NCI-H82 treated with DMSO at 0.1 percent for 48 hours (cell line): ENCODE measurements at regions not wholly inside any gene's neighbourhood (a gene's known extent, or its start where the extent isn't known, plus 50 kb on each side); places are given as distances from the start of the nearest gene placed in this dataset.

Experiments
- DNase-seq: peaks from one replicate; lab custom pipeline; 2025; ENCODE audit not compliant: unreplicated experiment; lab: John Stamatoyannopoulos, UW

DNA sequence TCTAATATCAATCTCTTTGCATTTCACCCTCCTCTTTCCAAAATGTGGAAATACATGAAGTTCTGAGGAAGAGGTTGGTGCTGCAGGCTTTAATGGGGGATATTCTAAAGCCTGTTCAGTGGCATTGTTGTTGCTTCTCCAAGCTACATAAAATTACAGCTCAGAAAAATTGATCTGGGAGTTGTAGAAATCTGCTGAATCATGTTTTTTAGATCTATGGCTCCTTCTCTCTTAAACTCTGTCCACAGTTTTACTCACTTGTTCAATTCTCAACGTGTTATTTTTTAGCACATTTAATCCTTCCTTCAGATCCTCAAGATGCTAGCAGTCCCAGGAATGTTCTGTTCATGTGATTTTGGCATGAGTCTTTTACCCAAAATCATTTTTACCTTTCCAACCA is 949.5 kb upstream of the ADGRL3 start:
- no peak for DNase-seq

GRCh38 chr4:60259781-60260180 is 940.3 kb upstream of the ADGRL3 start:
- no peak for DNase-seq

- no peak for DNase-seq
These were observed 933.6 kb upstream of the ADGRL3 start for GRCh38 chr4:60266505-60266904.

- DNase-seq: no peak
These were observed 903.7 kb upstream of the ADGRL3 start for GRCh38 chr4:60296386-60296785.

GRCh38 chr4:60313611-60314178 is 886.4 kb upstream of the ADGRL3 start:
- DNase-seq: no peak

GRCh38 chr4:60314416-60314815 is 885.7 kb upstream of the ADGRL3 start:
- no peak for DNase-seq

- DNase-seq: no peak
These were observed 884.5 kb upstream of the ADGRL3 start for GRCh38 chr4:60315586-60315985.

DNA sequence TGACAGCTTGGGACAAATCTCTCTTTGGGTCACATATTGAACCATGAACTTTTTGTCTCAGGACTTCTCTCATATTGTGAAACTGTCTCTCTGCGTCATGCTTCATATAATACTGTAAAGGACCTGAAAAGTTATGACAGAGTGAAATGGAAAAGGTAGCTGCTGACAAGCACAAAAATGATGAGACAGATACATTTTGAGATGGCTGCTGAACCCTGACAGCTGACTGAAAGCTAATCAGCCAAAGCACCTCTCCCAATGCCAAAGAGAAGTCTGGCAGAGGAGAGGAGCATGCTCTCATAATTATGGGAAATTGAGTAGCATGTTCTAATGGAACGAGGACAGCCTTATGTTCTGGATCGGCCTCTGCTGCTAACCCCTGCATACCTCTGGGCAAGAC is 873.4 kb upstream of the ADGRL3 start:
- DNase-seq: no peak

GRCh38 chr4:60327651-60328050 is 872.5 kb upstream of the ADGRL3 start:
- no peak for DNase-seq

DNA sequence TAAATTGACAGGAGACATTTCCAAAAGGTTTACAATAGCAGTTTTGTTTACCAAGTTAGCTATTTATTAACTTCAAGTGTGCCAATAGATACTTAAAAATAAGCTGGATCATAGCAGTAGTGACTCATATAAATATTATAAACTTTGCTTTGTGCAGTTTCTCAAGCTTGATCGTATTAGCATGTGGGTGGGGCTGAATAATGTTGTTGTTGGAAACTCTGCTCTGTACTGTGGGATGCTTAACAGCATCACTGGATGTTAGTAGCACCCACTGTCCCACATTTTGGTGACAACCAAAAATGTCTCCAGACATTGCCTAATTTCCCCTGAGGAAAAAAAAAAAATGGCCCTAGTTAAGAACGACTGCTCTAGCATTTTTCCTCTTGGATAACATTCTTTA is 855.2 kb upstream of the ADGRL3 start:
- DNase-seq: no peak

DNA sequence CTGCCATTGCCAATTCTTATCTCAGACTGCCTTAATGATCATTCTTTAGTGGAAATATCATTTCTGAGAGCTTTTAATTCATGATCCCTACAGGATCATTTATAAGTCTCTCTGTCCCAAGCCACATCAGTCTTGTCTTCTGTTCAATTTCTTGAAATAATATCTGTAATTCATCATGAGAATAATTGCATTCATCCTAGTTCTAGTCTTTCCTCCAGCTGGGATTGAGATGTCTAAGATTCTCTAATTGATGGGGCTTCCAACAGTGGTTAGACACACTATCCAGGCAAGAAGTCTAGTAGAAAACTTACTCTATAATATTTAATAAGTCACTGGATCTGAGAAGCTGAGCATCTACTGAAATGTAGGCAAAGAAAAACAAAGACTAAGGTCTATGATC is 854.7 kb upstream of the ADGRL3 start:
- no peak for DNase-seq

DNA sequence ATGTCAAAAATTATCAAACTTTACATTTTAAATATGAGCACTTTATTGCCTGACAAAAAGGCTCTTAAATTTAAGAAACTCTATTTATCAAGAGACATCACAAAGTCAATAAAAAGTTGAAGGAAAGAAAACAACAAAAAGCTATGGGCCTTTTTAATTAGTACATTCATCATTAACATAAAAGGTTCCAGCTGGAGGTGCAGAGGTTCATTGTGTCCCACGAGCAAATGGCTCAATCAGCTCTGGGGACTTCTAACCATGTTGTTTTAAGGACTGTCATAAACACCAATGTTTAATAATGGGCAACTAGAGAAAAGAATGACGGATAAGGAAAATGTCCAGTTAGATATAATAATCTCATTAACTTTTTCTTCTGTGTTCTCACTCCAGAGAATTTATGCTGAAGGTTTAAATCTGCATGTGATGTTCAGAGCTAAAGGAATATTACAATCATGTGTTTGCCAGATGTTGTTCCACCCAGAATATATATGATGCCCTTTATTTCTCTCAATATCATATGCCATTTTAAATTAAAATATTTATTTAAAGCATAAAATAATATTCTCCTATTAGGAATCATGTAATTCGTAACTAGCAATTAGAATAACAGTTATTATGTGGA is 840.3 kb upstream of the ADGRL3 start:
- DNase-seq: no peak

DNA sequence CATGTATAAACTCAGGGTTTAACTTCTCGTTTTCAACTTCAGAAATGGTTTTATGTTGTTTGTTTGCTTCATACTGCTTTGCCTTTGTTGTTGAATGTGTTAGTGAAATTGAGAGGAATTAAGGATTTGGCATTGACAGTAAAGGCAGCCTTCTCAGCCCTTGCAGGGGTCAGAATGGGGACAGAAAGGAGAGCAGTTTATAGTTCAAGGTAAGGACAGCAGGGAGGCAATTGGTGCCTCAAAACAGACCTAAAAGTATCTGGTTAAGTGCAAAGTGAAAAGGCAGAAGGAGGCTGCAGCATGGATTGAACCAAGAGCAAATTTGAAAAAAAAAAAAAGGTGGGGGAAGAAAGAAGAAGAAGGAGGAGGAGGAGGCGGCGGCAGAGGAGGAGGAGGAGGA is 835.0 kb upstream of the ADGRL3 start:
- no peak for DNase-seq

- DNase-seq: no peak
These were observed 833.5 kb upstream of the ADGRL3 start for GRCh38 chr4:60366661-60367060.

- no peak for DNase-seq
These were observed 831.1 kb upstream of the ADGRL3 start for GRCh38 chr4:60368986-60369385.

DNA sequence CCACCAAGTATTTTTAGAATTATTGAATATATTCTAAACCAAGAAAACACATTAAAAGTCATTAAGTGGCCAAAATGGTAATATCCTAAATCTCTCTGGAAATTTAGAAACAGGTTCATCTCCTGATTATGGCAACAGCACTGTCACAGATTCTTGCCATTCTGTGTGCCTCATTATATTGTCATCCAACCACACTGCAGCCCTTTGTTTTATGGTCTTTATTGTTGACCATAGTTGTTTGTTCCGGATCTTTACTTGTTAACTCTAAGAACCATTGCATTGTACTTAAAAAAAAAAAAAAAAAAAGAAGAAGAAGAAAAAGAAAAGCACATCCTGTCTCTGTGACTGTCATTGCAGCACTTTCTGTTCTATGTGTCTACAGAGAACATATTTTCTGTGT is 822.1 kb upstream of the ADGRL3 start:
- DNase-seq: no peak

- no peak for DNase-seq
These were observed 815.6 kb upstream of the ADGRL3 start for GRCh38 chr4:60384516-60384915.

DNA sequence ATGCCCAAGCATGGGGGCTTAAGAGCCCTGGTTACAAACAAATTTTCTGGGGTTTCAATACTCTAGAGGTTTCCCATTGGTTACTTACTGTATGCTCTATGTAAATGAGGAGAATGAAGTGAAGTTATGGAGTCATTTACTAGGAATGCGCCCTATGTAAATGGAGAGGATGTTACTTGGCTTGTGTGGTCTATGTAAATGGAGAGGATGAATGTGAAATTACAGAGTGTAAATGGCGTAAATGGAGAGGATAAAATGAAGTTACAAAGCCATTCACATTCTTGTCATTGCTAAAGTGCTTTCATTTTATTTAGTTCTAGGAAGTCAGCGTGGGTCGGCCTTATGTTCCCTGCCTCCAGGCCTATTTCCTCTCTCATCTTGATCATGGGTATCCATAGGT is 810.5 kb upstream of the ADGRL3 start:
- DNase-seq: no peak

- DNase-seq: no peak
These were observed 803.6 kb upstream of the ADGRL3 start for GRCh38 chr4:60396341-60397049.

DNA sequence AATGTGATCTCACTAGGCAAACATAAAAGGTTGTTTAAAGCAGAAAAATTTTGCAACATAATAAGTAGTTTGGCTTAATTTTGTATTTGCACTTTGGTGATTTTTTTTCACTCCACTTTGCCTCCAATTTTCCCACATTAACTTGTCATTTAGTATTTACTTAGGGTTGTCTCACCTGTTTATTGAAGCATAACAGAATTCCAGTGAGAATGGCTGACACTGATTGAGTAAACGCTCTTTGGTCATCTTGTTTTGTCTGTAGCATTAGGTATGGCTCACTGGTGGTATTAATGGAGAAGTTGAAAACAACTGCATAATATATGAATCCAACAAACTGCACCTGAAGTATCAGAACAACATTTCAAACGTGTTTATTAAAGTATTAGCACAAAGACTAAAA is 799.5 kb upstream of the ADGRL3 start:
- DNase-seq: no peak

DNA sequence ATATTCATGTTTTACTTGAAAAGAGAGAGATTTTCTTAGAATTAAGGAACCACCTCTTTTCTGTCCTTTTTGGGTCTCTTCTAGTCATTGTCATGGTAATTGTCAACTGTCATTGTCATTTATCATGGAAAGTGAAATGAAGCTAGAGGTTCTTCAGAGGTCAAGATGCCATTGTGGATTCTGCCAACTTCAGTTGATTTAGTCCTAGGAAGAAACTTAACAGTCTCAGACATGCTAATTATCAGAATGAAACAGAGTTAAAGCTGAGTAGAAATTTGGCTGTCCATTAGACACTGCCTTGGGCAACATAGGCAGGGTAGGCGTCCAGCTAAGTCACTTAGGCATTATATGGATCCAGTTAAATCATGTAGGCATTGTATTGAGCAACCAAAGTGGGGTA is 796.1 kb upstream of the ADGRL3 start:
- DNase-seq: no peak

DNA sequence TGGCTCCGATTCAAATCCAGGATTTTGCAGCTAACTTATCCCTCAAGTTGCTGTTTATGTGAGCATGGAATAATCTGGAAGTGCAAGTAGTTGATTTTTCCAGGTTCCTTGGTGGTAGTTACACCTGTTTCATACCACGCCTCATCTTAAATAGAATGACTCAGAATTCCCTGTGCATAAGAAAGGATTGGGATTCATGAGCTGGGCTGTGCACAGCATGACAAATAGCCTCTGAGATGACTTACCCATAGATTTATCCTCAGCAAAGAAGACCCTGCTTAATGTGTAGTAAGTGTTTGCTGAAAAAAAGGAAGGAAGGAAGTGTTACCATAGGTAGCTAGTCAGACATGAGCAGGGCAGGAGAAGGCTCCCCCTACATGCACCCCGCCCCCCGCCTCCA is 777.7 kb upstream of the ADGRL3 start:
- DNase-seq: no peak
